GM12874 (cell line): ENCODE measurements at regions not wholly inside any gene's neighbourhood (a gene's known extent, or its start where the extent isn't known, plus 50 kb on each side); places are given as distances from the start of the nearest gene placed in this dataset.

ENCODE experiments used
- CTCF ChIP-seq: IDR thresholded peaks from 2 replicates; pipeline ENCODE4 v1.5.1; 2011; ENCODE audit warnings: low read depth, mild to moderate bottlenecking, control low read depth, low read length, moderate library complexity; ENCODE audit not compliant: insufficient read depth

GRCh38 chr3:16728770-16729745, 123.8 kb upstream of the DAZL start:
- no peak for TF ChIP-seq CTCF

- TF ChIP-seq CTCF, result no peak
These were observed 133.2 kb upstream of the DAZL start for GRCh38 chr3:16738451-16738850.

- TF ChIP-seq CTCF, result no peak
These were observed 134.4 kb upstream of the DAZL start for GRCh38 chr3:16739541-16740105.

- TF ChIP-seq CTCF, result no peak
These were observed 135.3 kb upstream of the DAZL start for GRCh38 chr3:16740515-16740914.

- TF ChIP-seq CTCF, result no peak
These were observed 136.0 kb upstream of the DAZL start for GRCh38 chr3:16741103-16741758.

GRCh38 chr3:16741890-16742289, 136.7 kb upstream of the DAZL start:
- no peak for TF ChIP-seq CTCF

- TF ChIP-seq CTCF, result no peak
These were observed 138.1 kb upstream of the DAZL start for GRCh38 chr3:16743276-16743675.
